ENCODE measurements at regions not wholly inside any gene's neighbourhood (a gene's known extent, or its start where the extent isn't known, plus 50 kb on each side); places are given as distances from the start of the nearest gene placed in this dataset.

DNA sequence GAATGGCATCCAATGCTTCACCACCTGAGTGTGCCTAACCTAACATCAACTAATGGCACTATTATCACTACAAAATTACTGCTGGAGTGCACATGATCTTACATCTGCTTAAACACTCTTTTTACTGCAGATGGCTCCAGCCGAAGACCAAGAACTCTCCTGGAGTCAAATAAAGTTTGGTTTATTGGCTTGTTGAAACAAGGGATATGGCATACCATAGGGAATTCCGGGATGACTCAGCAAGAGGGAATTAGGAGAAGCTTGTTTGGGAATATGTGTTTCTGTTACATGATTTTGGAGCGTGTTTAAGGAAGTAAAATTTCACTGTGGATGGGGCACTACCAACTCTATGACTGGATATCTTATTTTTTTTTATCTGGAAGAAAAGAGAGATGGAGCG, 872.6 kb downstream of the DTWD2 start:
- TF ChIP-seq EP300 (conservative IDR thresholded peaks at IDR 0.05; ENCODE audit: poor library complexity, severe bottlenecking) (no peak), POLR2AphosphoS5 (IDR thresholded peaks at IDR 0.05) (no peak), SMC3 (conservative IDR thresholded peaks at IDR 0.05; ENCODE audit: poor library complexity) (no peak), RAD21 (conservative IDR thresholded peaks at IDR 0.05) (no peak)
